Smooth muscle cell (in vitro differentiated cells): ENCODE measurements at regions not wholly inside any gene's neighbourhood (a gene's known extent, or its start where the extent isn't known, plus 50 kb on each side); places are given as distances from the start of the nearest gene placed in this dataset.

Experiments used
- DNase-seq: peaks from one replicate; lab custom pipeline; 2025; ENCODE audit not compliant: unreplicated experiment; lab: John Stamatoyannopoulos, UW
- H2AFZ ChIP-seq: fragments of 200-600 bp; sonication (generic); 2 replicates; pipeline ENCODE4 v1.6.0; 2016; ENCODE audit warnings: antibody characterized with exemption, low read depth, mild to moderate bottlenecking
- H3F3A ChIP-seq: fragments of 200-600 bp; sonication (generic); 2 replicates; pipeline ENCODE4 v1.6.0; 2017; ENCODE audit warnings: antibody characterized with exemption, low read depth
- H3K27ac ChIP-seq: fragments of 200-600 bp; sonication (generic); 2 replicates; pipeline ENCODE4 v1.5.1; 2016; ENCODE audit warnings: low read depth, mild to moderate bottlenecking
- H3K27me3 ChIP-seq: fragments of 200-600 bp; sonication (generic); 2 replicates; pipeline ENCODE4 v1.6.1; 2016; ENCODE audit warnings: low read depth, mild to moderate bottlenecking
- H3K36me3 ChIP-seq: fragments of 200-600 bp; sonication (generic); 2 replicates; pipeline ENCODE4 v1.5.1; 2016; ENCODE audit warnings: low read depth
- H3K4me1 ChIP-seq: fragments of 200-600 bp; sonication (generic); 2 replicates; pipeline ENCODE4 v1.5.1; 2016; ENCODE audit warnings: low read depth
- H3K4me2 ChIP-seq: fragments of 200-600 bp; sonication (generic); 2 replicates; pipeline ENCODE4 v1.6.0; 2016; ENCODE audit warnings: mild to moderate bottlenecking
- H3K4me3 ChIP-seq: fragments of 200-600 bp; sonication (generic); 2 replicates; pipeline ENCODE4 v1.5.1; 2016; ENCODE audit warnings: mild to moderate bottlenecking
- H3K79me2 ChIP-seq: fragments of 200-600 bp; sonication (generic); 2 replicates; pipeline ENCODE4 v1.6.0; 2016; ENCODE audit warnings: low read depth, mild to moderate bottlenecking
- H3K9ac ChIP-seq: fragments of 200-600 bp; sonication (generic); 2 replicates; pipeline ENCODE4 v1.6.0; 2016; ENCODE audit warnings: low read depth
- H3K9me3 ChIP-seq: fragments of 200-600 bp; sonication (generic); replicated peaks from 2 replicates; pipeline ENCODE4 v1.5.1; 2016; ENCODE audit warnings: low read depth
- H4K20me1 ChIP-seq: fragments of 200-600 bp; sonication (generic); 2 replicates; pipeline ENCODE4 v1.6.0; 2016; ENCODE audit warnings: low read depth
- CTCF ChIP-seq: fragments of 200-600 bp; sonication (generic); IDR thresholded peaks from 2 replicates; pipeline ENCODE4 v1.5.1; 2017; ENCODE audit warnings: borderline replicate concordance, mild to moderate bottlenecking, antibody characterized with exemption; ENCODE audit not compliant: insufficient read depth, poor library complexity, severe bottlenecking
- WGBS: methylation state at CpG from one replicate; pipeline ENCODE4 v1.1.7; 2016; ENCODE audit warnings: low lambda C conversion rate; 5-methylcytosine and 5-hydroxymethylcytosine counted together

DNA sequence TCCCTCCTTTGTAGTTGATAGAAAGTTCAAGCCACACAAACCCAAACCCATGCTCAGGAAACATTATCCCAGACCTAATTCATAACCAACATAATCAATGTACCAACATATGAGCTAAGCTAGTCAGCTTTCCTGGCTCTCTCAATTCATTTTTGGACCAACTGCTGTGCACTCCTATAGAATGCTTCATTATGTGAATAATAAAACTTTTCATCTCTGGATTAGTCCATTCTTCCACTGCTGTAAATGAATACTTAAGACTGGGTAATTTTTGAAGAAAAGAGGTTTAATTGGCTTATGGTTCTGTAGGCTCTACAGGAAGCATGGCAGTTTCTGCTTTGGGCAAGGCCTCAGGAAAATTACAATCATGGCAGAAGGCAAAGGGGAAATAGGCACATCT lies 651.9 kb downstream of the RERGL start:
- no peak overlapping the region for H3K27ac ChIP-seq
- H3K4me1 ChIP-seq: no peaks in the 10 kb centered on the region
- H3K9me3 ChIP-seq: no peaks in the 10 kb centered on the region
- H3K4me3 ChIP-seq: no peak overlapping the region
- no peak overlapping the region for H2AFZ ChIP-seq
- H3K79me2 ChIP-seq: no peaks in the 10 kb centered on the region
- TF ChIP-seq CTCF: no peak
- H4K20me1 ChIP-seq: no peaks in the 10 kb centered on the region
- H3K36me3 ChIP-seq: no peaks in the 10 kb centered on the region
- no peaks in the 10 kb centered on the region for H3K27me3 ChIP-seq
- no peaks in the 10 kb centered on the region for H3F3A ChIP-seq
- no peak for DNase-seq
- H3K4me2 ChIP-seq: no peak overlapping the region
- H3K9ac ChIP-seq: no peak overlapping the region

DNA sequence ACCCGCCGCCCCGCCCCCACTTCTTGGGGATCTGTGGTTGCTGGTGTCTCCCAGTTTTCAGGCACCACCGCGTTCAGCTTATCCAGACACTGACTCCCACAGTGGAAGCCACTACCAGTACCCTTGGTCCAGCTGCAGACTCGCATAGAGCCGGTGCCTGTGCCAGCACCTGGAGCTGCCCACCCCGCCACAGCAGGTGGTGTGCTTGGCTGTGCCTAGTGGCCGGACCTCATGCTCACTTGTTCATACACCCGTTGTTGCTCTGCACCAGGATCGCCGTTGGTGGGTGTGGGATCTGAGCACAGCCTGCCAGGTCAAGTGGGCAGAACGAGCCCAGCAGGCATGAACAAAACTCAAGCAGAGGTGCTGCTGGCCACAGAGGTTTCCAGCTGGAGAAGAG lies 673.2 kb downstream of the RERGL start:
- Histone ChIP-seq H3K36me3 (no peaks in the 10 kb centered on the region), H3K27ac (no peak overlapping the region), H3F3A (no peaks in the 10 kb centered on the region), H2AFZ (no peak overlapping the region), H3K27me3 (no peaks in the 10 kb centered on the region), H4K20me1 (no peaks in the 10 kb centered on the region), H3K9me3 (no peaks in the 10 kb centered on the region), H3K4me3 (no peak overlapping the region), H3K79me2 (no peaks in the 10 kb centered on the region), H3K4me2 (no peak overlapping the region), H3K4me1 (no peaks in the 10 kb centered on the region), H3K9ac (no peak overlapping the region)
- WGBS: 95% methylated on average over 11 of the region's 13 CpGs
- no peak for DNase-seq
- TF ChIP-seq CTCF: no peak

DNA sequence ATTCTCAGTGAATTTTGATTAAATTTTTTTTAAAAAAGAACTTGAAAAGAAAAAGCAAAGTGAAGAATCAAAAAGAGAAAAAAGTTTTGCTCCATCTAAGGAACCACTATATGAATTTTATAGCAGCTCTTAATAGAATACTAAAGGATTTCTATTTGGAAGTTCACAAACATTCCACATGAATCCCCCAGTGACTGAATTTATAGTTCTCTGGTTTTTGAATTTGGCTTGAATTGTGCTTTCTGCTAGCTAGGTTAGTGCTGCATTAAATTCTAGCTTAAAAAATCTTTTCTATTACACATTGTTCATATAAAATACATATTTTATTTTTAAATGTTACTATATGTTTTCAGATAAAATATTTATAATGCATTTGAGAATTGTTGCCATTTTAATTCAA lies 675.4 kb downstream of the RERGL start:
- no peaks in the 10 kb centered on the region for H3K27me3 ChIP-seq
- H3K27ac ChIP-seq: no peak overlapping the region
- H3K4me2 ChIP-seq: no peak overlapping the region
- no peak overlapping the region for H3K9ac ChIP-seq
- H3K79me2 ChIP-seq: no peaks in the 10 kb centered on the region
- H4K20me1 ChIP-seq: no peaks in the 10 kb centered on the region
- no peak for TF ChIP-seq CTCF
- H3K4me3 ChIP-seq: no peak overlapping the region
- H2AFZ ChIP-seq: no peak overlapping the region
- no peak for DNase-seq
- H3K36me3 ChIP-seq: no peaks in the 10 kb centered on the region
- no peaks in the 10 kb centered on the region for H3F3A ChIP-seq
- H3K4me1 ChIP-seq: no peaks in the 10 kb centered on the region
- no peaks in the 10 kb centered on the region for H3K9me3 ChIP-seq

GRCh38 chr12:17411662-17412061 lies 678.3 kb downstream of the RERGL start:
- Histone ChIP-seq H3K36me3 (no peaks in the 10 kb centered on the region), H3K4me3 (no peak overlapping the region), H3K79me2 (no peaks in the 10 kb centered on the region), H4K20me1 (no peaks in the 10 kb centered on the region), H3F3A (no peaks in the 10 kb centered on the region), H3K4me2 (no peak overlapping the region), H2AFZ (no peak overlapping the region), H3K27ac (no peak overlapping the region), H3K27me3 (no peaks in the 10 kb centered on the region), H3K9ac (no peak overlapping the region), H3K4me1 (no peaks in the 10 kb centered on the region), H3K9me3 (no peaks in the 10 kb centered on the region)
- 93% methylated on average over 5 of the region's 5 CpGs for WGBS
- no peak for TF ChIP-seq CTCF
- DNase-seq: no peak
